ENCODE measurements at regions not wholly inside any gene's neighbourhood (a gene's known extent, or its start where the extent isn't known, plus 50 kb on each side); places are given as distances from the start of the nearest gene placed in this dataset.

GRCh38 chr10:62964026-62964425 lies 147.9 kb upstream of the EGR2 start:
- H3K27ac Mint-ChIP-seq: no peak overlapping the region

GRCh38 chr10:62961951-62962523 lies 145.9 kb upstream of the EGR2 start:
- H3K4me1 Mint-ChIP-seq: no peaks in the 10 kb centered on the region
- peaks cover 6% of the 10 kb centered on the region for H3K27me3 Mint-ChIP-seq
- ChIA-PET CTCF (no interaction called here), POLR2A (no interaction called here)
- ATAC-seq (ENCODE audit: low read depth) (no peak), DNase-seq (no peak)
- intact Hi-C loops (cut with micrococcal nuclease): no loop called here
- TF ChIP-seq CTCF (IDR thresholded peaks at IDR 0.05): no peak
- no peaks in the 10 kb centered on the region for H3K9me3 Mint-ChIP-seq
- no peak overlapping the region for H3K27ac Mint-ChIP-seq
- H3K36me3 Mint-ChIP-seq (ENCODE audit: low read depth): no peaks in the 10 kb centered on the region
- H3K4me3 Mint-ChIP-seq: no peak overlapping the region

More at GRCh38 chr10:62964026-62964425, 147.9 kb upstream of the EGR2 start:
- CTCF ChIA-PET: no interaction called here
- POLR2A ChIA-PET: no interaction called here
- Mint-ChIP-seq H3K4me1 (no peaks in the 10 kb centered on the region), H3K9me3 (no peaks in the 10 kb centered on the region), H3K27me3 (peaks cover 2% of the 10 kb centered on the region), H3K36me3 (ENCODE audit: low read depth) (no peaks in the 10 kb centered on the region), H3K4me3 (no peak overlapping the region)
- TF ChIP-seq CTCF (IDR thresholded peaks at IDR 0.05): no peak
- DNase-seq (no peak), ATAC-seq (ENCODE audit: low read depth) (no peak)
- intact Hi-C loops (cut with micrococcal nuclease): no loop called here

- H3K4me1 Mint-ChIP-seq: no peaks in the 10 kb centered on the region
- TF ChIP-seq CTCF (IDR thresholded peaks at IDR 0.05): no peak
- no peaks in the 10 kb centered on the region for H3K36me3 Mint-ChIP-seq (ENCODE audit: low read depth)
- H3K9me3 Mint-ChIP-seq: no peaks in the 10 kb centered on the region
- POLR2A ChIA-PET: no interaction called here
- DNase-seq (no peak), ATAC-seq (ENCODE audit: low read depth) (no peak)
- intact Hi-C loops (cut with micrococcal nuclease): no loop called here
- no peak overlapping the region for H3K27ac Mint-ChIP-seq
- H3K4me3 Mint-ChIP-seq: no peak overlapping the region
- CTCF ChIA-PET: no interaction called here
- H3K27me3 Mint-ChIP-seq: peaks cover 7% of the 10 kb centered on the region
Measured at GRCh38 chr10:62960416-62960815, 144.2 kb upstream of the EGR2 start.

- H3K27me3 Mint-ChIP-seq: peaks cover 7% of the 10 kb centered on the region
- CTCF ChIA-PET: no interaction called here
Measured at GRCh38 chr10:62959553-62959952, 143.4 kb upstream of the EGR2 start.

GRCh38 chr10:62958980-62959379 lies 142.8 kb upstream of the EGR2 start:
- DNase-seq (no peak), ATAC-seq (ENCODE audit: low read depth) (no peak)
- CTCF ChIA-PET: no interaction called here
- Mint-ChIP-seq H3K4me1 (no peaks in the 10 kb centered on the region), H3K4me3 (no peak overlapping the region), H3K36me3 (ENCODE audit: low read depth) (no peaks in the 10 kb centered on the region), H3K9me3 (no peaks in the 10 kb centered on the region), H3K27me3 (peaks cover 7% of the 10 kb centered on the region), H3K27ac (no peak overlapping the region)
- TF ChIP-seq CTCF (IDR thresholded peaks at IDR 0.05): no peak
- POLR2A ChIA-PET: no interaction called here
- intact Hi-C loops (cut with micrococcal nuclease): no loop called here

More at GRCh38 chr10:62959553-62959952, 143.4 kb upstream of the EGR2 start:
- no peak overlapping the region for H3K4me3 Mint-ChIP-seq
- ATAC-seq (ENCODE audit: low read depth): no peak
- POLR2A ChIA-PET: no interaction called here
- TF ChIP-seq CTCF (IDR thresholded peaks at IDR 0.05): no peak
- H3K36me3 Mint-ChIP-seq (ENCODE audit: low read depth): no peaks in the 10 kb centered on the region
- no peaks in the 10 kb centered on the region for H3K9me3 Mint-ChIP-seq
- H3K27ac Mint-ChIP-seq: no peak overlapping the region
- H3K4me1 Mint-ChIP-seq: no peaks in the 10 kb centered on the region
- DNase-seq: no peak
- intact Hi-C loops (cut with micrococcal nuclease): no loop called here
